HFFc6 (cell line): ENCODE measurements at regions not wholly inside any gene's neighbourhood (a gene's known extent, or its start where the extent isn't known, plus 50 kb on each side); places are given as distances from the start of the nearest gene placed in this dataset.

Experiments used
- DNase-seq: peaks from one replicate; pipeline ENCODE4 v3.0.0-alpha.2; 2018
- H3K27ac Mint-ChIP-seq: 2 replicates; pipeline ENCODE4 v1.8.0; 2020; ENCODE audit warnings: mild to moderate bottlenecking, mixed read lengths
- H3K27me3 Mint-ChIP-seq: 2 replicates; pipeline ENCODE4 v1.8.0; 2021; ENCODE audit warnings: mild to moderate bottlenecking, moderate library complexity, mixed read lengths; ENCODE audit not compliant: insufficient read depth
- H3K36me3 Mint-ChIP-seq: 2 replicates; pipeline ENCODE4 v1.8.0; 2021; ENCODE audit warnings: low read depth, mixed read lengths
- H3K4me1 Mint-ChIP-seq: 2 replicates; pipeline ENCODE4 v1.8.0; 2020; ENCODE audit warnings: low read depth, mixed read lengths
- H3K4me3 Mint-ChIP-seq: 2 replicates; pipeline ENCODE4 v1.8.0; 2020; ENCODE audit warnings: mild to moderate bottlenecking, moderate library complexity, mixed read lengths
- H3K9me3 Mint-ChIP-seq: 2 replicates; pipeline ENCODE4 v1.8.0; 2020; ENCODE audit warnings: mild to moderate bottlenecking, mixed read lengths
- CTCF ChIP-seq: fragments of 200-600 bp; sonication (generic); IDR thresholded peaks from 2 replicates; pipeline ENCODE4 v1.5.0; 2021; ENCODE audit warnings: antibody characterized with exemption, mild to moderate bottlenecking

GRCh38 chr2:238646281-238646680 is 201.6 kb upstream of the TWIST2 start:
- no peak for DNase-seq
- no peak overlapping the region for H3K27ac Mint-ChIP-seq
- H3K9me3 Mint-ChIP-seq = no peaks in the 10 kb centered on the region
- TF ChIP-seq CTCF = no peak
- H3K4me1 Mint-ChIP-seq = peaks cover 24% of the 10 kb centered on the region
- peaks cover 14% of the 10 kb centered on the region for H3K27me3 Mint-ChIP-seq
- H3K4me3 Mint-ChIP-seq = no peak overlapping the region
- H3K36me3 Mint-ChIP-seq = no peaks in the 10 kb centered on the region

GRCh38 chr2:238646803-238647202 is 201.1 kb upstream of the TWIST2 start:
- no peak for TF ChIP-seq CTCF

GRCh38 chr2:238649123-238649522 is 198.8 kb upstream of the TWIST2 start:
- TF ChIP-seq CTCF = no peak
- no peak for DNase-seq
- H3K4me1 Mint-ChIP-seq = peaks cover 15% of the 10 kb centered on the region
- no peak overlapping the region for H3K27ac Mint-ChIP-seq
- no peak overlapping the region for H3K4me3 Mint-ChIP-seq
- no peaks in the 10 kb centered on the region for H3K9me3 Mint-ChIP-seq
- H3K36me3 Mint-ChIP-seq = no peaks in the 10 kb centered on the region
- H3K27me3 Mint-ChIP-seq = peaks cover 21% of the 10 kb centered on the region; the same call in 1 of the 2 replicates

More at GRCh38 chr2:238646803-238647202, 201.1 kb upstream of the TWIST2 start:
- Mint-ChIP-seq H3K27ac (no peak overlapping the region), H3K36me3 (no peaks in the 10 kb centered on the region), H3K4me3 (no peak overlapping the region), H3K4me1 (peaks cover 24% of the 10 kb centered on the region), H3K9me3 (no peaks in the 10 kb centered on the region), H3K27me3 (peaks cover 14% of the 10 kb centered on the region; the same call in 1 of the 2 replicates)
- DNase-seq = no peak

GRCh38 chr2:238649936-238650518 is 197.9 kb upstream of the TWIST2 start:
- Mint-ChIP-seq H3K4me1 (peaks cover 6% of the 10 kb centered on the region; the same call in 1 of the 2 replicates), H3K27ac (no peak overlapping the region), H3K36me3 (no peaks in the 10 kb centered on the region), H3K27me3 (peaks cover 24% of the 10 kb centered on the region; the same call in 1 of the 2 replicates), H3K4me3 (no peak overlapping the region), H3K9me3 (no peaks in the 10 kb centered on the region)
- no peak for DNase-seq
- TF ChIP-seq CTCF = no peak

GRCh38 chr2:238650536-238650935 is 197.3 kb upstream of the TWIST2 start:
- no peaks in the 10 kb centered on the region for H3K36me3 Mint-ChIP-seq
- no peak for DNase-seq
- no peaks in the 10 kb centered on the region for H3K9me3 Mint-ChIP-seq
- H3K27me3 Mint-ChIP-seq = peaks cover 28% of the 10 kb centered on the region; the same call in 1 of the 2 replicates
- TF ChIP-seq CTCF = no peak
- H3K27ac Mint-ChIP-seq = no peak overlapping the region
- H3K4me3 Mint-ChIP-seq = no peak overlapping the region
- peaks cover 6% of the 10 kb centered on the region; the same call in 1 of the 2 replicates for H3K4me1 Mint-ChIP-seq
